ENCODE measurements at regions not wholly inside any gene's neighbourhood (a gene's known extent, or its start where the extent isn't known, plus 50 kb on each side); places are given as distances from the start of the nearest gene placed in this dataset.

GRCh38 chr4:179836179-179837075, 2394.2 kb upstream of the AGA start:
- no peaks in the 10 kb centered on the region for H3K27me3 Mint-ChIP-seq
- Histone ChIP-seq H3K36me3 (ENCODE audit: control insufficient read depth, insufficient read depth, low read length) (no peaks in the 10 kb centered on the region), H3K27ac (ENCODE audit: insufficient read depth, low read length, poor library complexity, severe bottlenecking) (no peak overlapping the region), H3K9me3 (ENCODE audit: control insufficient read depth in 2 of 2, low read length in 2 of 2) (peaks cover 0 to 2% of the 10 kb centered on the region in 2 experiments), H3K27me3 (ENCODE audit: control insufficient read depth, insufficient read depth, low read length) (no peaks in the 10 kb centered on the region), H3K4me3 (ENCODE audit: low read depth, low read length) (no peak overlapping the region), H3K4me1 (ENCODE audit: control insufficient read depth, insufficient read depth, low read length, poor library complexity, severe bottlenecking) (no peaks in the 10 kb centered on the region)
- H3K36me3 Mint-ChIP-seq, result no peaks in the 10 kb centered on the region
- peaks cover 0 to 27% (median 12%) of the 10 kb centered on the region in 7 donors for H3K9me3 Mint-ChIP-seq
- ATAC-seq (ENCODE audit: low read depth in 2 of 2) (no peak), DNase-seq (no peak)
- H3K4me1 Mint-ChIP-seq, result no peaks in the 10 kb centered on the region
- H3K27ac Mint-ChIP-seq, result no peak overlapping the region
- no peak overlapping the region for H3K4me3 Mint-ChIP-seq

GRCh38 chr4:179843370-179843769, 2399.8 kb upstream of the TENM3 start:
- H3K4me1 ChIP-seq (ENCODE audit: control insufficient read depth, insufficient read depth, low read length, poor library complexity, severe bottlenecking), result no peaks in the 10 kb centered on the region
- H3K27me3 ChIP-seq (ENCODE audit: control insufficient read depth, insufficient read depth, low read length), result no peaks in the 10 kb centered on the region
- no peak for ATAC-seq (ENCODE audit: low read depth in 2 of 2)
- H3K27ac Mint-ChIP-seq, result no peak overlapping the region
- H3K9me3 Mint-ChIP-seq, result peaks cover 0 to 36% (median 5%) of the 10 kb centered on the region in 7 donors
- H3K4me1 Mint-ChIP-seq, result no peaks in the 10 kb centered on the region
- H3K36me3 ChIP-seq (ENCODE audit: control insufficient read depth, insufficient read depth, low read length), result no peaks in the 10 kb centered on the region
- no peaks in the 10 kb centered on the region for H3K36me3 Mint-ChIP-seq
- H3K4me3 Mint-ChIP-seq, result no peak overlapping the region
- no peak overlapping the region for H3K27ac ChIP-seq (ENCODE audit: insufficient read depth, low read length, poor library complexity, severe bottlenecking)
- no peak for DNase-seq
- H3K27me3 Mint-ChIP-seq, result no peaks in the 10 kb centered on the region
- no peak overlapping the region for H3K4me3 ChIP-seq (ENCODE audit: low read depth, low read length)
- H3K9me3 ChIP-seq (ENCODE audit: control insufficient read depth in 2 of 2, low read length in 2 of 2), result peaks cover 0 to 3% of the 10 kb centered on the region in 2 experiments

GRCh38 chr4:179855469-179855868, 2387.7 kb upstream of the TENM3 start:
- Mint-ChIP-seq H3K27me3 (no peaks in the 10 kb centered on the region), H3K9me3 (peaks cover 0 to 22% (median 9%) of the 10 kb centered on the region in 7 donors), H3K27ac (no peak overlapping the region), H3K4me3 (no peak overlapping the region), H3K4me1 (no peaks in the 10 kb centered on the region), H3K36me3 (no peaks in the 10 kb centered on the region)
- no peaks in the 10 kb centered on the region for H3K4me1 ChIP-seq (ENCODE audit: control insufficient read depth, insufficient read depth, low read length, poor library complexity, severe bottlenecking)
- H3K27ac ChIP-seq (ENCODE audit: insufficient read depth, low read length, poor library complexity, severe bottlenecking), result no peak overlapping the region
- peaks cover 0 to 2% of the 10 kb centered on the region in 2 experiments for H3K9me3 ChIP-seq (ENCODE audit: control insufficient read depth in 2 of 2, low read length in 2 of 2)
- no peaks in the 10 kb centered on the region for H3K27me3 ChIP-seq (ENCODE audit: control insufficient read depth, insufficient read depth, low read length)
- H3K4me3 ChIP-seq (ENCODE audit: low read depth, low read length), result no peak overlapping the region
- no peak for DNase-seq
- no peak for ATAC-seq (ENCODE audit: low read depth in 2 of 2)
- H3K36me3 ChIP-seq (ENCODE audit: control insufficient read depth, insufficient read depth, low read length), result no peaks in the 10 kb centered on the region

GRCh38 chr4:179858221-179858620, 2385.0 kb upstream of the TENM3 start:
- Histone ChIP-seq H3K27me3 (ENCODE audit: control insufficient read depth, insufficient read depth, low read length) (no peaks in the 10 kb centered on the region), H3K27ac (ENCODE audit: insufficient read depth, low read length, poor library complexity, severe bottlenecking) (no peak overlapping the region), H3K9me3 (ENCODE audit: control insufficient read depth in 2 of 2, low read length in 2 of 2) (peaks cover 0 to 2% of the 10 kb centered on the region in 2 experiments), H3K4me1 (ENCODE audit: control insufficient read depth, insufficient read depth, low read length, poor library complexity, severe bottlenecking) (no peaks in the 10 kb centered on the region), H3K36me3 (ENCODE audit: control insufficient read depth, insufficient read depth, low read length) (no peaks in the 10 kb centered on the region), H3K4me3 (ENCODE audit: low read depth, low read length) (no peak overlapping the region)
- no peak for DNase-seq
- H3K4me1 Mint-ChIP-seq, result no peaks in the 10 kb centered on the region
- no peaks in the 10 kb centered on the region for H3K36me3 Mint-ChIP-seq
- no peak for ATAC-seq (ENCODE audit: low read depth in 2 of 2)
- no peak overlapping the region for H3K27ac Mint-ChIP-seq
- no peaks in the 10 kb centered on the region for H3K27me3 Mint-ChIP-seq
- H3K4me3 Mint-ChIP-seq, result no peak overlapping the region
- peaks cover 0 to 14% (median 5%) of the 10 kb centered on the region in 7 donors for H3K9me3 Mint-ChIP-seq

GRCh38 chr4:179867300-179867878, 2375.8 kb upstream of the TENM3 start:
- Mint-ChIP-seq H3K36me3 (no peaks in the 10 kb centered on the region), H3K9me3 (peaks cover 0 to 5% (median 1%) of the 10 kb centered on the region in 7 donors), H3K4me3 (no peak overlapping the region), H3K27me3 (no peaks in the 10 kb centered on the region), H3K27ac (no peak overlapping the region), H3K4me1 (no peaks in the 10 kb centered on the region)
- Histone ChIP-seq H3K4me1 (ENCODE audit: control insufficient read depth, insufficient read depth, low read length, poor library complexity, severe bottlenecking) (no peaks in the 10 kb centered on the region), H3K27ac (ENCODE audit: insufficient read depth, low read length, poor library complexity, severe bottlenecking) (no peak overlapping the region), H3K4me3 (ENCODE audit: low read depth, low read length) (no peak overlapping the region), H3K9me3 (ENCODE audit: control insufficient read depth in 2 of 2, low read length in 2 of 2) (no peaks in the 10 kb centered on the region), H3K36me3 (ENCODE audit: control insufficient read depth, insufficient read depth, low read length) (no peaks in the 10 kb centered on the region), H3K27me3 (ENCODE audit: control insufficient read depth, insufficient read depth, low read length) (no peaks in the 10 kb centered on the region)
- no peak for ATAC-seq (ENCODE audit: low read depth in 2 of 2)
- DNase-seq, result no peak

- H3K27ac ChIP-seq (ENCODE audit: insufficient read depth, low read length, poor library complexity, severe bottlenecking), result no peak overlapping the region
- Mint-ChIP-seq H3K9me3 (peaks cover 0 to 15% (median 4%) of the 10 kb centered on the region in 7 donors), H3K4me1 (no peaks in the 10 kb centered on the region), H3K27me3 (no peaks in the 10 kb centered on the region), H3K4me3 (no peak overlapping the region), H3K27ac (no peak overlapping the region), H3K36me3 (no peaks in the 10 kb centered on the region)
- ATAC-seq (ENCODE audit: low read depth in 2 of 2) (no peak), DNase-seq (no peak)
- H3K27me3 ChIP-seq (ENCODE audit: control insufficient read depth, insufficient read depth, low read length), result no peaks in the 10 kb centered on the region
- H3K9me3 ChIP-seq (ENCODE audit: control insufficient read depth in 2 of 2, low read length in 2 of 2), result peaks cover 2 to 6% of the 10 kb centered on the region in 2 experiments
- no peak overlapping the region for H3K4me3 ChIP-seq (ENCODE audit: low read depth, low read length)
- no peaks in the 10 kb centered on the region for H3K4me1 ChIP-seq (ENCODE audit: control insufficient read depth, insufficient read depth, low read length, poor library complexity, severe bottlenecking)
- H3K36me3 ChIP-seq (ENCODE audit: control insufficient read depth, insufficient read depth, low read length), result no peaks in the 10 kb centered on the region
These were observed 2371.5 kb upstream of the TENM3 start for GRCh38 chr4:179871726-179872125.

GRCh38 chr4:179872755-179873154, 2370.4 kb upstream of the TENM3 start:
- Histone ChIP-seq H3K36me3 (ENCODE audit: control insufficient read depth, insufficient read depth, low read length) (no peaks in the 10 kb centered on the region), H3K27ac (ENCODE audit: insufficient read depth, low read length, poor library complexity, severe bottlenecking) (no peak overlapping the region), H3K4me1 (ENCODE audit: control insufficient read depth, insufficient read depth, low read length, poor library complexity, severe bottlenecking) (no peaks in the 10 kb centered on the region), H3K9me3 (ENCODE audit: control insufficient read depth in 2 of 2, low read length in 2 of 2) (peaks cover 2 to 6% of the 10 kb centered on the region in 2 experiments), H3K27me3 (ENCODE audit: control insufficient read depth, insufficient read depth, low read length) (no peaks in the 10 kb centered on the region), H3K4me3 (ENCODE audit: low read depth, low read length) (no peak overlapping the region)
- no peak overlapping the region for H3K4me3 Mint-ChIP-seq
- H3K27ac Mint-ChIP-seq, result no peak overlapping the region
- no peaks in the 10 kb centered on the region for H3K27me3 Mint-ChIP-seq
- H3K9me3 Mint-ChIP-seq, result peaks cover 0 to 20% (median 8%) of the 10 kb centered on the region in 7 donors
- H3K36me3 Mint-ChIP-seq, result no peaks in the 10 kb centered on the region
- no peak for ATAC-seq (ENCODE audit: low read depth in 2 of 2)
- H3K4me1 Mint-ChIP-seq, result no peaks in the 10 kb centered on the region
- DNase-seq, result no peak
